ENCODE measurements at regions not wholly inside any gene's neighbourhood (a gene's known extent, or its start where the extent isn't known, plus 50 kb on each side); places are given as distances from the start of the nearest gene placed in this dataset.

- TF ChIP-seq CTCF (IDR thresholded peaks at IDR 0.05) (no peak), POLR2A (IDR thresholded peaks at IDR 0.05) (no peak)
These were observed 61.6 kb upstream of the DHX15 start for GRCh38 chr4:24645765-24646550.
